ENCODE measurements at regions not wholly inside any gene's neighbourhood (a gene's known extent, or its start where the extent isn't known, plus 50 kb on each side); places are given as distances from the start of the nearest gene placed in this dataset.

GRCh38 chr2:222025881-222026271 lies 272.9 kb downstream of the PAX3 start:
- H3K9me1 ChIP-seq (ENCODE audit: control insufficient read depth, insufficient read depth, low read length), result no peaks in the 10 kb centered on the region
- 0% methylated on average over 3 of the region's 3 CpGs for WGBS (ENCODE audit: insufficient coverage, low coverage, missing lambda C conversion rate)
- no peak overlapping the region for H3K27ac ChIP-seq (ENCODE audit: extremely low read depth, low read depth, low read length)
- no peak for ATAC-seq
- no peak overlapping the region for H3K9ac ChIP-seq (ENCODE audit: insufficient read depth in 1 of 2, low read depth in 2 of 2, low read length in 2 of 2)
- FAIRE-seq, result no peak
- no peaks in the 10 kb centered on the region for H3K36me3 ChIP-seq (ENCODE audit: control insufficient read depth, insufficient read depth, low read length)
- DNase-seq (ENCODE audit: extremely low read depth in 1 of 4, low spot score in 3 of 4), result no peak
- no peaks in the 10 kb centered on the region for H3K4me1 ChIP-seq (replicated peaks in 1 of 2; ENCODE audit: control insufficient read depth in 2 of 2, insufficient read depth in 2 of 2, low read length in 2 of 2)
- no peaks in the 10 kb centered on the region for H4K20me1 ChIP-seq (replicated peaks; ENCODE audit: control insufficient read depth, insufficient read depth, low read length)
- H3K9me3 ChIP-seq (replicated peaks; ENCODE audit: control insufficient read depth, insufficient read depth, low read depth, low read length), result no peaks in the 10 kb centered on the region
- in situ Hi-C loops (cut with MboI), result no loop called here
- no peaks in the 10 kb centered on the region for H3K79me2 ChIP-seq (ENCODE audit: control insufficient read depth, insufficient read depth, low read length)
- no peak overlapping the region for H3K4me2 ChIP-seq (ENCODE audit: insufficient read depth, low read length)
- H3K4me3 ChIP-seq, result no peak overlapping the region
- no TSS peak for BruUV-seq (replicated peaks)
- no peak for TF ChIP-seq CCAR2 (IDR thresholded peaks at IDR 0.05; ENCODE audit: low read depth, low read length)
- no peak for TF ChIP-seq ZNF263 (CRISPR knock-in tag; IDR thresholded peaks at IDR 0.05; ENCODE audit: borderline replicate concordance)
- TF ChIP-seq, protein P1, sequence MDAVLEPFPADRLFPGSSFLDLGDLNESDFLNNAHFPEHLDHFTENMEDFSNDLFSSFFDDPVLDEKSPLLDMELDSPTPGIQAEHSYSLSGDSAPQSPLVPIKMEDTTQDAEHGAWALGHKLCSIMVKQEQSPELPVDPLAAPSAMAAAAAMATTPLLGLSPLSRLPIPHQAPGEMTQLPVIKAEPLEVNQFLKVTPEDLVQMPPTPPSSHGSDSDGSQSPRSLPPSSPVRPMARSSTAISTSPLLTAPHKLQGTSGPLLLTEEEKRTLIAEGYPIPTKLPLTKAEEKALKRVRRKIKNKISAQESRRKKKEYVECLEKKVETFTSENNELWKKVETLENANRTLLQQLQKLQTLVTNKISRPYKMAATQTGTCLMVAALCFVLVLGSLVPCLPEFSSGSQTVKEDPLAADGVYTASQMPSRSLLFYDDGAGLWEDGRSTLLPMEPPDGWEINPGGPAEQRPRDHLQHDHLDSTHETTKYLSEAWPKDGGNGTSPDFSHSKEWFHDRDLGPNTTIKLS (IDR thresholded peaks at IDR 0.05; ENCODE audit: borderline replicate concordance, low read depth), result no peak
- TF ChIP-seq U2AF2 (optimal IDR thresholded peaks at IDR 0.05; ENCODE audit: low read depth, low read length), result no peak
- no peak for TF ChIP-seq MTA3 (IDR thresholded peaks at IDR 0.05; ENCODE audit: borderline replicate concordance)
- no peak for TF ChIP-seq CEBPG (CRISPR knock-in tag; IDR thresholded peaks at IDR 0.05)
- no peak for TF ChIP-seq CEBPG (tag; conservative IDR thresholded peaks at IDR 0.05 in 1 of 2, IDR thresholded peaks at IDR 0.05 in 1 of 2)
- no peak for TF ChIP-seq EP300 (IDR thresholded peaks at IDR 0.05; ENCODE audit: low read length)
- no peak for TF ChIP-seq TEAD1 (CRISPR knock-in tag; IDR thresholded peaks at IDR 0.05)
- no peak for TF ChIP-seq RBM39 (optimal IDR thresholded peaks at IDR 0.05; ENCODE audit: low read depth, low read length)
- no peak for TF ChIP-seq NCOA1 (IDR thresholded peaks at IDR 0.05; ENCODE audit: low read depth)
- TF ChIP-seq ARNT (IDR thresholded peaks at IDR 0.05), result no peak
- no peak for TF ChIP-seq SAFB2 (IDR thresholded peaks at IDR 0.05; ENCODE audit: borderline replicate concordance, low read depth, low read length, severe bottlenecking)
- TF ChIP-seq HOXB6 (CRISPR knock-in tag; IDR thresholded peaks at IDR 0.05; ENCODE audit: borderline replicate concordance), result no peak
- TF ChIP-seq, protein P2, sequence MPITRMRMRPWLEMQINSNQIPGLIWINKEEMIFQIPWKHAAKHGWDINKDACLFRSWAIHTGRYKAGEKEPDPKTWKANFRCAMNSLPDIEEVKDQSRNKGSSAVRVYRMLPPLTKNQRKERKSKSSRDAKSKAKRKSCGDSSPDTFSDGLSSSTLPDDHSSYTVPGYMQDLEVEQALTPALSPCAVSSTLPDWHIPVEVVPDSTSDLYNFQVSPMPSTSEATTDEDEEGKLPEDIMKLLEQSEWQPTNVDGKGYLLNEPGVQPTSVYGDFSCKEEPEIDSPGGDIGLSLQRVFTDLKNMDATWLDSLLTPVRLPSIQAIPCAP (CRISPR knock-in tag; IDR thresholded peaks at IDR 0.05; ENCODE audit: borderline replicate concordance), result no peak
- no peak for TF ChIP-seq OTX1 (CRISPR knock-in tag; IDR thresholded peaks at IDR 0.05)
- no peak for TF ChIP-seq RFX1 (IDR thresholded peaks at IDR 0.05)
- POLR2A ChIA-PET, result no interaction called here
- H2AFZ ChIP-seq (ENCODE audit: low read depth, low read length), result no peak overlapping the region
- intact Hi-C loops (cut with micrococcal nuclease), result no loop called here
- no peaks in the 10 kb centered on the region for H3K27me3 ChIP-seq (ENCODE audit: control insufficient read depth in 2 of 2, insufficient read depth in 2 of 2, low read length in 2 of 2)
- CTCF ChIA-PET (ENCODE audit: low intra/inter-chr PET ratio), result interaction anchor here (0.7 kb wide), 1 partner anchor 914 kb away, joined by 3 read pairs; no protein-coding TSS in a partner anchor

Measured in K562 (cell line).